DND-41 (cell line): ENCODE measurements at regions not wholly inside any gene's neighbourhood (a gene's known extent, or its start where the extent isn't known, plus 50 kb on each side); places are given as distances from the start of the nearest gene placed in this dataset.
A peak's percentile ranks its signal among the peaks of the same experiment; 100 is the strongest.
"Not testable (repeated sequence)": the region's sequence is repeated elsewhere in the genome, so short reads cannot be mapped to it uniquely, and the experiment has no call there.

Experiments used
- ATAC-seq: fragments of 200-7000 bp; cut with Tn5 transposase; 3 replicates; pipeline ENCODE4 v1.9.1; 2021; ENCODE audit warnings: low read depth; ENCODE audit not compliant: insufficient read depth
- DNase-seq: peaks from one replicate; pipeline ENCODE4 v3.0.0-alpha.2; 2020
- H2AFZ ChIP-seq: 2 replicates; pipeline ENCODE4 v1.6.0; 2012; ENCODE audit warnings: low read depth, low read length
- H3K27ac ChIP-seq: 2 replicates; pipeline ENCODE4 v1.5.1; 2012; ENCODE audit warnings: low read length, inconsistent platforms
- H3K27me3 ChIP-seq: fragments of 200-600 bp; sonication (generic); 2 replicates; pipeline ENCODE4 v1.6.0; 2012; ENCODE audit warnings: low read length, mild to moderate bottlenecking, inconsistent platforms; ENCODE audit not compliant: insufficient read depth, poor library complexity
- H3K36me3 ChIP-seq: 2 replicates; pipeline ENCODE4 v1.5.1; 2012; ENCODE audit warnings: low read length, inconsistent platforms; ENCODE audit not compliant: insufficient read depth
- H3K4me1 ChIP-seq: 2 replicates; pipeline ENCODE4 v1.5.1; 2012; ENCODE audit warnings: mild to moderate bottlenecking, low read length; ENCODE audit not compliant: insufficient read depth
- H3K4me2 ChIP-seq: 2 replicates; pipeline ENCODE4 v1.6.0; 2012; ENCODE audit warnings: mild to moderate bottlenecking, moderate library complexity, low read length, inconsistent platforms; ENCODE audit not compliant: insufficient read depth
- H3K4me3 ChIP-seq, 2 experiments: fragments of 200-600 bp in 1 of 2; shearing (Covaris generic) in 1 of 2; 2 replicates each; pipeline ENCODE4 v1.5.1; 2012 to 2016; ENCODE audit warnings: inconsistent platforms in 2 of 2, low read length in 2 of 2, mild to moderate bottlenecking in 2 of 2, low read depth in 1 of 2, moderate library complexity in 1 of 2
- H3K79me2 ChIP-seq: 2 replicates; pipeline ENCODE4 v1.6.0; 2012; ENCODE audit warnings: low read length, inconsistent platforms; ENCODE audit not compliant: insufficient read depth
- H3K9ac ChIP-seq: 2 replicates; pipeline ENCODE4 v1.6.0; 2012; ENCODE audit warnings: low read depth, mild to moderate bottlenecking, inconsistent platforms, low read length, moderate library complexity
- H3K9me3 ChIP-seq: 2 replicates; pipeline ENCODE4 v1.5.1; 2012; ENCODE audit warnings: low read length, moderate library complexity, mild to moderate bottlenecking, inconsistent platforms; ENCODE audit not compliant: insufficient read depth, severe bottlenecking
- H4K20me1 ChIP-seq: 2 replicates; pipeline ENCODE4 v1.6.0; 2012; ENCODE audit warnings: low read length; ENCODE audit not compliant: insufficient read depth
- EZH2 ChIP-seq: IDR thresholded peaks from 3 replicates; pipeline ENCODE4 v1.6.1; 2012; ENCODE audit warnings: borderline replicate concordance, low read depth, mild to moderate bottlenecking, moderate library complexity, low read length, inconsistent platforms; ENCODE audit not compliant: severe bottlenecking
- TF ChIP-seq, protein P1 (sequence below): IDR thresholded peaks from 2 replicates; pipeline ENCODE4 v1.5.1; 2012; ENCODE audit warnings: borderline replicate concordance, low read length, moderate library complexity, mild to moderate bottlenecking; ENCODE audit not compliant: poor library complexity, severe bottlenecking; ENCODE audit errors: extremely low read depth

DNA sequence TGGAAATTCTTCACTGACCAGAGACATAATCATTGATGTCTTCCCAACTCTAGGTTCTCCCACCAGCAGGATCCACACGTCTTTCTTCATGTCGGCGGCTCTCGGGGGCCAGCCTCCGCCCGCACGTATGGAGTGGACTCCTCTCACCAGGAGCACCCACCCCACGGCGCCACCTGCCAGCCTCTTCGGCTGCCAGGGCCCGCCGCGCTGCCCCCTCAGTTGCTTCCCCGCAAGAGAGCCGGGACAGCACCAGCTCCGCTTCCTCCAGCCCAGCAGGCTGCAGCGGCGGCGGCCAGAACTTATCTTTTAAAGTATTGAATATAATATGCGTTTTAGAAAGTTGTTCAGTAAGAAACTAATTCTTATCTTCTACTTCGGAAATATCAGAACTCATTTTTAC is 273.5 kb downstream of the LIPI start:
- Histone ChIP-seq H3K9me3 (peaks cover 19% of the 10 kb centered on the region), H3K27ac (no peak overlapping the region), H3K9ac (no peak overlapping the region), H3K4me2 (no peak overlapping the region), H3K4me1 (no peaks in the 10 kb centered on the region), H3K36me3 (peaks cover 30% of the 10 kb centered on the region), H3K79me2 (no peaks in the 10 kb centered on the region), H3K27me3 (no peaks in the 10 kb centered on the region), H2AFZ (no peak overlapping the region), H3K4me3 (no peak overlapping the region), H4K20me1 (no peaks in the 10 kb centered on the region)
- TF ChIP-seq EZH2: no peak
- TF ChIP-seq, protein P1, sequence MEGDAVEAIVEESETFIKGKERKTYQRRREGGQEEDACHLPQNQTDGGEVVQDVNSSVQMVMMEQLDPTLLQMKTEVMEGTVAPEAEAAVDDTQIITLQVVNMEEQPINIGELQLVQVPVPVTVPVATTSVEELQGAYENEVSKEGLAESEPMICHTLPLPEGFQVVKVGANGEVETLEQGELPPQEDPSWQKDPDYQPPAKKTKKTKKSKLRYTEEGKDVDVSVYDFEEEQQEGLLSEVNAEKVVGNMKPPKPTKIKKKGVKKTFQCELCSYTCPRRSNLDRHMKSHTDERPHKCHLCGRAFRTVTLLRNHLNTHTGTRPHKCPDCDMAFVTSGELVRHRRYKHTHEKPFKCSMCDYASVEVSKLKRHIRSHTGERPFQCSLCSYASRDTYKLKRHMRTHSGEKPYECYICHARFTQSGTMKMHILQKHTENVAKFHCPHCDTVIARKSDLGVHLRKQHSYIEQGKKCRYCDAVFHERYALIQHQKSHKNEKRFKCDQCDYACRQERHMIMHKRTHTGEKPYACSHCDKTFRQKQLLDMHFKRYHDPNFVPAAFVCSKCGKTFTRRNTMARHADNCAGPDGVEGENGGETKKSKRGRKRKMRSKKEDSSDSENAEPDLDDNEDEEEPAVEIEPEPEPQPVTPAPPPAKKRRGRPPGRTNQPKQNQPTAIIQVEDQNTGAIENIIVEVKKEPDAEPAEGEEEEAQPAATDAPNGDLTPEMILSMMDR: no peak
- ATAC-seq (no peak), DNase-seq (no peak)

DNA sequence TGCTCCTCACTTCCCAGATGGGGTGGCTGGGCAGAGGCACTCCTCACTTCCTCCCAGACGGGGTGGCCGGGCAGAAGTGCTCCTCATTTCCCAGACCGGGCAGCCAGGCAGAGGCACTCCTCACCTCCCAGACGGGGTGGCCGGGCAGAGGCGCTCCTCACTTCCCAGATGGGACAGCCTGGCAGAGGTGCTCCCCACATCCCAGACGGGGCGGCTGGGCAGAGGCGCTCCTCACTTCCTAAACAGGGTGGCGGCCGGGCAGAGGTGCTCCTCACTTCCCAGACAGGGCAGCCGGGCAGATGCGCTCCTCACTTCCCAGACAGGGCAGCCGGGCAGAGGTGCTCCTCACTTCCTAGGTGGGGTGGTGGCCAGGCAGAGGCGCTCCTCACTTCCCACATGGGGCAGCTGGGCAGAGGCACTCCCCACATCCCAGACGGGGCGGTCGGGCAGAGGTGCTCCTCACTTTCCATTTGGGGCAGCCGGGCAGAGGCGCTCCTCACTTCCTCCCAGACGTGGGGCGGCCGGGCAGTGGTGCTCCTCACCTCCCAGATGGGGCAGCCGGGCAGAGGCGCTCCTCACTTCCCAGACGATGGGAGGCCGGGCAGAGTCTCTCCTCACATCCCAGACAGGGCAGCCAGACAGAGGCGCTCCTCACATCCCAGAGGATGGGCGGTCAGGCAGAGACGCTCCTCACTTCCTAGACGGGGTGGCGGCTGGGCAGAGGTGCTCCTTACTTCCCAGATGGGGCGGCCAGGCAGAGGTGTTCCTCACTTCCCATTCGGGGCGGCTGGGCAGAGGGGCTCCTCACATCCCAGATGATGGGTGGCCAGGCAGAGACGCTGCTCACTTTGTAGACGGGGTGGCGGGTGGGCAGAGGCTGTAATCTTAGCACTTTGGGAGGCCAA is 274.5 kb downstream of the LIPI start:
- ATAC-seq, H3K4me2 ChIP-seq, H3K27me3 ChIP-seq, H3K79me2 ChIP-seq, H3K27ac ChIP-seq, H4K20me1 ChIP-seq, H3K4me3 ChIP-seq, H3K9ac ChIP-seq, H2AFZ ChIP-seq, H3K4me1 ChIP-seq: not testable (repeated sequence)
- Histone ChIP-seq H3K9me3 (peaks cover 19% of the 10 kb centered on the region), H3K36me3 (peaks cover 30% of the 10 kb centered on the region)
- peak; percentile 7 for DNase-seq

DNA sequence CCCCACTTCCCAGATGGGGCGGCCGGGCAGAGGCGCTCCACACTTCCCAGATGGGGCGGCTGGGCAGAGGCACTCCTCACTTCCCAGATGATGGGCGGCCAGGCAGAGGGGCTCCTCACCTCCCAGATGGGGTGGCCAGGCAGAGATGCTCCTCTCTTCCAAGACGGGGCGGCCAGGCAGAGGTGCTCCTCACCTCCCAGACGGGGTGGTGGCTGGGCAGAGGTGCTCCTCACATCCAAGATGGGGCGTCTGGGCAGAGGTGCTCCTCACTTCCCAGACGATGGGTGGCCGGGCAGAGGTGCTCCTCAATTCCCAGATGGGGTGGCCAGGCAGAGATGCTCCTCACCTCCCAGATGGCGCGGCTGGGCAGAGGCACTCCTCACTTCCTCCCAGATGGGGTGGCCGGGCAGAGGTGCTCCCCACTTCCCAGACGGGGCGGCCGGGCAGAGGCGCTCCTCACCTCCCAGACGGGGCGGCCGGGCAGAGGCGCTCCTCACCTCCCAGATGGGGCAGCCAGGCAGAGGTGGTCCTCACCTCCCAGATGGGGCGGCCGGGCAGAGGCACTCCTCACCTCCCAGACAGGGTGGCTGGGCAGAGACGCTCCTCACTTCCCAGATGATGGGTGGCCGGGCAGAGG is 275.2 kb downstream of the LIPI start:
- Histone ChIP-seq H3K36me3 (peaks cover 30% of the 10 kb centered on the region), H3K9me3 (peaks cover 19% of the 10 kb centered on the region)
- not testable (repeated sequence) for H3K79me2 ChIP-seq, H3K27me3 ChIP-seq, H2AFZ ChIP-seq, ATAC-seq, H4K20me1 ChIP-seq, H3K27ac ChIP-seq, H3K9ac ChIP-seq, H3K4me2 ChIP-seq, H3K4me1 ChIP-seq, H3K4me3 ChIP-seq
- DNase-seq: peak; percentile 6

DNA sequence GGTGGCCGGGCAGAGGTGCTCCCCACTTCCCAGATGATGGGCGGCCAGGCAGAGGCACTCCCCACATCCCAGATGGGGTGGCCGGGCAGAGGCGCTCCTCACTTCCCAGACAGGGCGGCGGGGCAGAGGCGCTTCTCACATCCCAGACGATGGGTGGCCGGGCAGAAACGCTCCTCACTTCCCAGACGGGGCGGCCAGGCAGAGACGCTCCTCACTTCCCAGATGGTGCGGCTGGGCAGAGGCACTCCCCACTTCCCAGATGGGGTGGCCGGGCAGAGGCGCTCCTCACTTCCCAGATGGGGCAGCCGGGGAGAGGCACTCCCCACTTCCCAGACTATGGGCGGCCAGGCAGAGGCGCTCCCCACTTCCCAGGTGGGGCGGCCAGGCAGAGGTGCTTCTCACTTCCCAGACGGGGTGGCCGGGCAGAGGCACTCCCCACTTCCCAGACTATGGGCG is 275.8 kb downstream of the LIPI start:
- not testable (repeated sequence) for DNase-seq, H3K4me2 ChIP-seq, H3K27me3 ChIP-seq, H2AFZ ChIP-seq, H3K79me2 ChIP-seq, H3K27ac ChIP-seq, ATAC-seq, H3K4me1 ChIP-seq, H4K20me1 ChIP-seq, H3K4me3 ChIP-seq, H3K9ac ChIP-seq
- peaks cover 30% of the 10 kb centered on the region for H3K36me3 ChIP-seq
- peaks cover 19% of the 10 kb centered on the region for H3K9me3 ChIP-seq

DNA sequence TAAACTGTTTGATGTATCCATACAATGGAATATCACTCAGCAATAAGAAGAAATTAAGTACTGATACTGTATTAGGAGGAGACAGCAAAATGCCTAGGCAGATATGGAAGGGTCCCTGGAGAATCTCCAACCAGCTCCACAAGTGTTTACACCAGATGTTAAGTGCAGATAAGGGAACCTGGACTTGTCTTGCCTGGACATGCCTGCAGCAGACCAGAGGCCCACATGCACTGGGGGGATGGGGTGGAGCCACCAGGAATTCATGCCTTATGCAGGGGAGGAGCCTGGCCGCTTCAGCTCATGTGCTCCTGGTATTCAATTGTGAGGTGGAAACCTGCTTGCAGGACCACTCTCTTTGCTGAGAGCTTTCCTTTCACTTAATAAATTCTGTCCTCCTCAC is 287.6 kb downstream of the LIPI start:
- H2AFZ ChIP-seq, ATAC-seq, H3K4me3 ChIP-seq, H3K79me2 ChIP-seq, H4K20me1 ChIP-seq, H3K36me3 ChIP-seq, H3K9me3 ChIP-seq, H3K27ac ChIP-seq, H3K9ac ChIP-seq, H3K27me3 ChIP-seq, H3K4me2 ChIP-seq: not testable (repeated sequence)
- H3K4me1 ChIP-seq: peaks cover 30% of the 10 kb centered on the region
- DNase-seq: peak; percentile 28

DNA sequence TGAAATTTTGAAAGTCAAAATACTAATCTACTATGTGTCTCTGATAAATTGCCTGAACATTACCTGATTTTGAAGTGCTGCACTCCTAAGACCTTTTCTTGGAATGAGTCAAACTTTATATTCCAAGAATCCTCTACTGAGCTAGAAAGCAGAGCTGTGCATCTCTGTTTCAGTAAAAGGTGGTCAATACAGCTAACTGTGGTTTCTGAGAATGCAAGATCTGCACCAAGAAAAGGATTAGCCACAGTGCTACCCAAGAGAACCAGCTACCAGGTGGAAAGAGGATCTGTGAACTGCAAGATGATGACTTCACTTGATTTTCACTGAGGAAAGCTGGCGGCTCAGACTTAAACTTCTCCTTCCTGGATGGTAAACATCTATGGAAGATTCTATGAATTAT is 289.3 kb downstream of the LIPI start:
- H3K27ac ChIP-seq: peak overlapping the region; percentile 67
- H3K36me3 ChIP-seq, H3K9me3 ChIP-seq, H3K4me3 ChIP-seq, H3K27me3 ChIP-seq, H4K20me1 ChIP-seq, H3K9ac ChIP-seq, H3K79me2 ChIP-seq, H2AFZ ChIP-seq, ATAC-seq, H3K4me2 ChIP-seq: not testable (repeated sequence)
- peaks cover 30% of the 10 kb centered on the region for H3K4me1 ChIP-seq
- peak; percentile 40 for DNase-seq

DNA sequence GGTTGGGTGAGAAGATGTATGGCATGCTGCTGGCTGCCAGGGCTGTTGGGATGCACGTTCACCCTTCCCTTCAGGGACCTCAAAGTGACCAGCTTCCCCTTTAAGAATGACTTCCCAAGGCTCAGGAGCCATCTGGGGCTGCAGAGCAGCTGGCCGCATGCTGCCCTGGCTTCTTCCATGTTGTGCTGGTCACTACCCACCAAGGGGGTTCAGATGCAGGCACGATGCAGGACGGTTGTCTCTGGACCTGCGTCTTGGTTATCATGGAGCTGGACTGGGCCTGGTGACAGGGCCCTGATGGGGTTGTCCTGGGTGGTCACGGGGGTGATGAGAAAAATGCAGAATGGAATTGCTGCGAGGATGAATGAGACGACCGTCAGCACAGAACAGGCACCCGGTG is 297.8 kb downstream of the POTED start:
- not testable (repeated sequence) for H3K9me3 ChIP-seq, H3K4me2 ChIP-seq, DNase-seq, H3K4me1 ChIP-seq, H4K20me1 ChIP-seq, H3K27me3 ChIP-seq, H3K9ac ChIP-seq, ATAC-seq, H3K27ac ChIP-seq, H3K4me3 ChIP-seq, H2AFZ ChIP-seq, H3K79me2 ChIP-seq
- peaks cover 12% of the 10 kb centered on the region for H3K36me3 ChIP-seq
